GM10248 (cell line): ENCODE measurements at regions not wholly inside any gene's neighbourhood (a gene's known extent, or its start where the extent isn't known, plus 50 kb on each side); places are given as distances from the start of the nearest gene placed in this dataset.

ENCODE experiments used
- CTCF ChIA-PET: fragments of 300-600 bp; sonication (Branson Sonifier 250); formaldehyde crosslinking; extraction: SDS; loops from one replicate; lab custom pipeline; 2021; ENCODE audit warnings: antibody characterized with exemption; lab: Yijun Ruan, JAX
- POLR2A ChIA-PET: fragments of 350-650 bp; sonication (Branson Sonifier 250); formaldehyde crosslinking; extraction: SDS; loops from one replicate; lab custom pipeline; 2020; ENCODE audit warnings: antibody characterized with exemption; lab: Yijun Ruan, JAX
- DNase-seq: peaks from one replicate; pipeline ENCODE4 v3.0.0; 2012; ENCODE audit errors: extremely low spot score
- TF ChIP-seq, protein P1 (sequence below): IDR thresholded peaks from 2 replicates; pipeline ENCODE4 v1.5.1; 2012; ENCODE audit warnings: mild to moderate bottlenecking, low read depth; ENCODE audit errors: extremely low read depth, missing control alignments, control extremely low read depth

DNA sequence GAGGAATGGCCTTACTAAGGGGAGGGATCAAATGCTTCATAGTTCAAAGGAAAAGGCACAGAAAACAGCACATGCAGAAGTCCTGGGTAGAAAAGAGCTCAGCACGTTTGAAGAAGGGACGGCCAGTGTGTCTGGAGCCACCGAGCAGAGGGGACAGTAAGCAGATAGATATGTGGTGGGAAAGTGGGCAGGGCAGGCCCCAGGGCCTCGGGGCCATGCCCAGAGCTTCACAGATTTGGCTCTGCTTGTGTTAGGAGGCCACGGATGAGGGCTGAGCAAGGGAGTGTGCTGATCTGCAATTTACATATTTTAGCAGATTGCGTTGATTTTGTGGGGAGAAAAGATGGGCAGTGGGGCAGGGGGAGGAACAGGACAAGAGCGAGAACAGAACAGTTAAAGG, 343.1 kb downstream of the LPIN1 start:
- POLR2A ChIA-PET, result no interaction called here
- TF ChIP-seq, protein P1, sequence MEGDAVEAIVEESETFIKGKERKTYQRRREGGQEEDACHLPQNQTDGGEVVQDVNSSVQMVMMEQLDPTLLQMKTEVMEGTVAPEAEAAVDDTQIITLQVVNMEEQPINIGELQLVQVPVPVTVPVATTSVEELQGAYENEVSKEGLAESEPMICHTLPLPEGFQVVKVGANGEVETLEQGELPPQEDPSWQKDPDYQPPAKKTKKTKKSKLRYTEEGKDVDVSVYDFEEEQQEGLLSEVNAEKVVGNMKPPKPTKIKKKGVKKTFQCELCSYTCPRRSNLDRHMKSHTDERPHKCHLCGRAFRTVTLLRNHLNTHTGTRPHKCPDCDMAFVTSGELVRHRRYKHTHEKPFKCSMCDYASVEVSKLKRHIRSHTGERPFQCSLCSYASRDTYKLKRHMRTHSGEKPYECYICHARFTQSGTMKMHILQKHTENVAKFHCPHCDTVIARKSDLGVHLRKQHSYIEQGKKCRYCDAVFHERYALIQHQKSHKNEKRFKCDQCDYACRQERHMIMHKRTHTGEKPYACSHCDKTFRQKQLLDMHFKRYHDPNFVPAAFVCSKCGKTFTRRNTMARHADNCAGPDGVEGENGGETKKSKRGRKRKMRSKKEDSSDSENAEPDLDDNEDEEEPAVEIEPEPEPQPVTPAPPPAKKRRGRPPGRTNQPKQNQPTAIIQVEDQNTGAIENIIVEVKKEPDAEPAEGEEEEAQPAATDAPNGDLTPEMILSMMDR, result no peak
- CTCF ChIA-PET, result no interaction called here
- no peak for DNase-seq

DNA sequence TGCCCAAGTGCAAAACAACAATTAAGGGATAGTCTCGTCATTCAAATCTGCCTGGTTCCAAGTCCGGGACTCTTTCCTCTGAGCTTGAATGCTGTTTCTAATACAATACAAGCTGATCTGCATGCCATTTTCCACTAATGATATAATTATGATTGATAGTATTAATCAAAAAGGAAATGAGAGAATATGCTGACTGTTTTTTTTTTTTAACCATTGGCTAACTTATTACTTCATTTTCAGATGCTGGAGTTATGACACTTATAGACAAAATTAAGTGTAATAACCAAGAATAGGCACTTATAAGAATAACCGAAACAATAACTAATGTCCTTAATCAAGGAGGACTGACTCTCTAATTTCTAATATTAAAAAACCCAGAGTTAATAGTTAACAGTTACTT, 343.6 kb downstream of the LPIN1 start:
- ChIA-PET CTCF (no interaction called here), POLR2A (no interaction called here)
- DNase-seq, result no peak
- TF ChIP-seq, protein P1, result no peak

DNA sequence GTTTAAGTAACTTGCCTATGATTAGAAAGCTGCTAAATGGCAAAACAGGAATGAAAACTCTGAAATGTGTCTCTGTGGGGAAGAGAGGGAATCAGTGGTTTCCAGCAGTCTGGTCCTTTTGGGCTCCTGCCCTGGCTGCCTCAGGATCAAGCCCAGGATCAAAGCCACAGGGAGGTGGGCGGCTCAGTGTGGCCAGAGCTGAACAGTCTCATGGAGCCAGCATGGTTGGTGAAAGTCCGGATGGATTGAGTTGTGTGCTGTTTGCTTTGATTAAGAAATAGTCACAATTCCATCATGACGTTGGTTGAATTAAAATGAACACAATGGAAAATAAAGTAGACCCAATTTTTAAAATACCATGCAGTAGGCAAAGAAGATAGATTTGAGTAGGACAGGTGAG, 344.2 kb downstream of the LPIN1 start:
- POLR2A ChIA-PET, result no interaction called here
- CTCF ChIA-PET, result no interaction called here
- no peak for DNase-seq
- TF ChIP-seq, protein P1, result no peak

DNA sequence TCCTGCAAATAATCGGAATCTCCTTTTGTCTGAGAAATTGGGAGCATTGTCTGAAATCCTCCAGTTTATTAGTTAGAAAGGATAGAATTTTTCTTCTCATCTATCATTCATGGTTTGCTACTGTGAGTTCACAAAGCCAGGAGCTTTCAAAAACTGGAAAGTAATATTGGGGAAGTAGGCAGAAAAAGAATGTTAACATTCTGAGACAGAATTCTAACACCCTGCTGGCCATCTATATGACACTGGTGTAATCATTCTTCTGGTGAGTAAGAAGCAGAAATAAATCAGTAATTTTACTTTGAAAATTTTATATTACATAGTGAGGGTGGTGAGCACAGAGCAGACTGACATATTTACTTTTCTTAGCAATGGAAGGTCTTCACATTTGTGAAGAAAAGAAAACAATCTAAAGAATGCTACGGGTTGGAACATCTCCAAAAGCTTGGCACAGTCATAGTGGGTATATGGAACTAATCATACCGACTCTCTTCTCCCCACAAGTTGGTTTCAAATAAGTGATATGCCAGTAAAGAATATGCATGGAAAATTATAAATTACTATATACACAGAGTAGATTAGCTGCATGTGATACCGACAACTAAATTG, 344.9 kb downstream of the LPIN1 start:
- TF ChIP-seq, protein P1, result no peak
- ChIA-PET CTCF (interaction anchor here (1.4 kb wide), 1 partner anchor 15 kb away, joined by 3 read pairs; no protein-coding TSS in a partner anchor), POLR2A (no interaction called here)
- no peak for DNase-seq

DNA sequence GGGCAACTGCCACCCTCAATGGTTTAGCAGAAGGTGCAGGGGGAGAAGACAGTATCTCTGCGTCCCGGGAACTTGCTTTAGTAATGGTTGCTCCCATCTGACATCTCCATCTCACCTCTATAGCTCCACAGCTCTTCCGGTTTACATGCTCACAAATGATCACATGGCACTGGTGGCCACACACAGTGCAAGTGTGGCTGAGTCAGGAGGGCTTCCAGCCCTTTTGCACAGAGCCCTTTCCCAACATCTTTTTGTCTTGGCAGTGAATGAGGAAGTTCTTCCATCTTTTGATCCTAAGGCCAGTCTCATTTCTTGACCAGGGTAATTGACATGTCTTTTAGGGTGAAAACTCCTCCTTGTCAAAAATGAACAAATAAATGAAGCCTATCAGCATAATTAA, 347.7 kb downstream of the LPIN1 start:
- TF ChIP-seq, protein P1, result no peak
- no peak for DNase-seq

DNA sequence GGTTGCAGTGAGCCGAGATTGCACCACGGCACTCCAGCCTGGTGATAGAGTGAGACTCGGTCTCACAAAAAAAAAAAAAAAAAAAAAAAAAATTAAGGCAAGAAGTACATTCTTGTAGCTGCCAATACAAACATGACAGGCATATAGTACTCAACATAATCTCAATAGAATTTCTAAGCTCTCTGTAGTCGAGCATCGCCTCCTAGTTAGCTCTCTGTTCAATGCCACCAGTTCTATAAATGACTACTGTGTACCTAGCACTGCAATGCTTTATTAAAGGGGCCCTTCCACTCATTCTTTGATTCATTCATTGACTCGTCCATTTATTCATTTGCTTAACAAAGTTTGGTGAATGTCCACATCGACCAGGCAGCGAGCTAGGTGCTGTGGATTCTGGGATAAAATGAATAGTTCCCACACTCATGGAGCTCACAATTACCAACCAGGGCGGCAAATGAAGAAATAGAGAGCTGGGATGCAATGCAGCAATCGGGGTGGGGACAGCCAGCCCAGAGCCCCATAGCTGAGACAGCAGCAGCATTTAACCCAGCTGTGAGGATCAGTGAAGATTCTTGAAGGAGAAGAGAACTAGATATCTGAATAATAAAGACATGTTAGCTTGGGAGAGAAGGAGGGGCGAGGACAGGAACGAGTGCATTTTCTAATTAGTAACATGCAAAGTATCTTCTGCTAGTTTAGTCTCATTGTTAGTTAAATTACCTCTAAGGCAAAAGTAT, 349.8 kb downstream of the LPIN1 start:
- POLR2A ChIA-PET, result no interaction called here
- CTCF ChIA-PET, result interaction anchor here (1.1 to 1.4 kb wide), 6 partner anchors 10 to 72 kb away, joined by 3 to 4 read pairs (median 3); no protein-coding TSS in a partner anchor
- TF ChIP-seq, protein P1, result no peak
- no peak for DNase-seq

More for the DNA sequence above, 347.7 kb downstream of the LPIN1 start:
- CTCF ChIA-PET, result no interaction called here
- POLR2A ChIA-PET, result no interaction called here
